OCI-LY7 (cell line): ENCODE measurements at regions not wholly inside any gene's neighbourhood (a gene's known extent, or its start where the extent isn't known, plus 50 kb on each side); places are given as distances from the start of the nearest gene placed in this dataset.

ENCODE experiments used
- BruUV-seq: library from RNA; stranded (reverse); fragments of 400-500 nt; replicated peaks from 2 replicates; lab custom pipeline; 2021; lab: Mats Ljungman, UMichigan
- CTCF ChIA-PET: fragments of 300-600 bp; sonication (Branson Sonifier 250); formaldehyde crosslinking; loops from one replicate; lab custom pipeline; 2022; ENCODE audit warnings: antibody characterized with exemption; ENCODE audit not compliant: unreplicated experiment; lab: Charles Lee
- POLR2A ChIA-PET: fragments of 300-600 bp; sonication (Branson Sonifier 250); formaldehyde crosslinking; loops from one replicate; lab custom pipeline; 2022; ENCODE audit warnings: antibody characterized with exemption; lab: Charles Lee
- DNase-seq: peaks from one replicate; pipeline ENCODE4 v3.0.0-alpha.2; 2015; ENCODE audit warnings: low spot score
- H2AFZ ChIP-seq: fragments of 200-600 bp; sonication (generic), shearing (Covaris generic); 2 replicates; pipeline ENCODE4 v1.6.1; 2014; ENCODE audit warnings: mild to moderate bottlenecking, antibody characterized with exemption, low read length, moderate library complexity
- H3K27ac ChIP-seq: fragments of 200-600 bp; sonication (generic); 2 replicates; pipeline ENCODE4 v1.5.1; 2014; ENCODE audit warnings: mixed run types, low read depth, mild to moderate bottlenecking, moderate library complexity, low read length, inconsistent platforms; ENCODE audit not compliant: poor library complexity, severe bottlenecking
- H3K36me3 ChIP-seq: fragments of 200-600 bp; sonication (generic); 2 replicates; pipeline ENCODE4 v1.6.1; 2014; ENCODE audit warnings: mild to moderate bottlenecking, antibody characterized with exemption, low read length, moderate library complexity, mixed read lengths; ENCODE audit not compliant: insufficient read depth
- H3K4me1 ChIP-seq: fragments of 200-600 bp; sonication (generic); 2 replicates; pipeline ENCODE4 v1.5.1; 2014; ENCODE audit warnings: mild to moderate bottlenecking, low read length; ENCODE audit not compliant: insufficient read depth, poor library complexity, severe bottlenecking
- H3K4me2 ChIP-seq: fragments of 200-600 bp; sonication (generic); 2 replicates; pipeline ENCODE4 v1.6.1; 2014; ENCODE audit warnings: mild to moderate bottlenecking, low read length
- H3K4me3 ChIP-seq: fragments of 200-600 bp; sonication (generic); 2 replicates; pipeline ENCODE4 v1.5.1; 2014; ENCODE audit warnings: mild to moderate bottlenecking, low read depth, low read length; ENCODE audit not compliant: poor library complexity, severe bottlenecking
- H3K79me2 ChIP-seq: fragments of 200-600 bp; sonication (generic); 2 replicates; pipeline ENCODE4 v1.6.1; 2016; ENCODE audit warnings: low read depth, mild to moderate bottlenecking, low read length, moderate library complexity, mixed read lengths; ENCODE audit not compliant: insufficient read depth
- H3K9me2 ChIP-seq: fragments of 200-600 bp; sonication (generic); 2 replicates; pipeline ENCODE4 v1.6.1; 2016; ENCODE audit warnings: mild to moderate bottlenecking, low read length, mixed read lengths; ENCODE audit not compliant: insufficient read depth
- H3K9me3 ChIP-seq: fragments of 200-600 bp; sonication (generic); 2 replicates; pipeline ENCODE4 v1.6.1; 2014; ENCODE audit warnings: mild to moderate bottlenecking, mixed run types, low read length, mixed read lengths
- H4K20me1 ChIP-seq: fragments of 200-600 bp; sonication (generic); 2 replicates; pipeline ENCODE4 v1.6.1; 2014; ENCODE audit warnings: mild to moderate bottlenecking, antibody characterized with exemption, low read length, moderate library complexity, mixed read lengths; ENCODE audit not compliant: insufficient read depth
- CTCF ChIP-seq: fragments of 200-600 bp; sonication (generic); conservative IDR thresholded peaks from 2 replicates; pipeline ENCODE4 v1.5.1; 2014; ENCODE audit warnings: mild to moderate bottlenecking, antibody characterized with exemption, low read length, moderate library complexity, mixed read lengths
- EZH2phosphoT487 ChIP-seq: fragments of 200-600 bp; sonication (generic); IDR thresholded peaks from 2 replicates; pipeline ENCODE4 v1.6.1; 2018; ENCODE audit warnings: low read depth, borderline replicate concordance, mild to moderate bottlenecking, mixed run types, antibody characterized with exemption, low read length, moderate library complexity, mixed read lengths
- intact Hi-C: fragments of 100-400 bp; cut with micrococcal nuclease; formaldehyde crosslinking; loops from one replicate; pipeline ENCODE4 v1.10.0; 2022; ENCODE audit not compliant: unreplicated experiment

GRCh38 chr5:56648460-56649034, 166.8 kb upstream of the MAP3K1 start:
- TF ChIP-seq EZH2phosphoT487, result no peak
- no peak for TF ChIP-seq CTCF
- Histone ChIP-seq H3K4me3 (no peak overlapping the region), H3K9me2 (no peaks in the 10 kb centered on the region), H3K36me3 (no peaks in the 10 kb centered on the region), H4K20me1 (no peaks in the 10 kb centered on the region), H3K4me1 (no peaks in the 10 kb centered on the region), H3K79me2 (no peaks in the 10 kb centered on the region), H2AFZ (no peak overlapping the region), H3K27ac (no peak overlapping the region), H3K9me3 (no peaks in the 10 kb centered on the region), H3K4me2 (no peak overlapping the region)
- DNase-seq, result no peak
- intact Hi-C loops, result no loop called here
- ChIA-PET CTCF (no interaction called here), POLR2A (interaction anchor here (0.7 to 1.0 kb wide), 2 partner anchors 22 to 154 kb away, joined by 3 to 6 read pairs; no protein-coding TSS in a partner anchor)
- BruUV-seq, result no TSS peak

DNA sequence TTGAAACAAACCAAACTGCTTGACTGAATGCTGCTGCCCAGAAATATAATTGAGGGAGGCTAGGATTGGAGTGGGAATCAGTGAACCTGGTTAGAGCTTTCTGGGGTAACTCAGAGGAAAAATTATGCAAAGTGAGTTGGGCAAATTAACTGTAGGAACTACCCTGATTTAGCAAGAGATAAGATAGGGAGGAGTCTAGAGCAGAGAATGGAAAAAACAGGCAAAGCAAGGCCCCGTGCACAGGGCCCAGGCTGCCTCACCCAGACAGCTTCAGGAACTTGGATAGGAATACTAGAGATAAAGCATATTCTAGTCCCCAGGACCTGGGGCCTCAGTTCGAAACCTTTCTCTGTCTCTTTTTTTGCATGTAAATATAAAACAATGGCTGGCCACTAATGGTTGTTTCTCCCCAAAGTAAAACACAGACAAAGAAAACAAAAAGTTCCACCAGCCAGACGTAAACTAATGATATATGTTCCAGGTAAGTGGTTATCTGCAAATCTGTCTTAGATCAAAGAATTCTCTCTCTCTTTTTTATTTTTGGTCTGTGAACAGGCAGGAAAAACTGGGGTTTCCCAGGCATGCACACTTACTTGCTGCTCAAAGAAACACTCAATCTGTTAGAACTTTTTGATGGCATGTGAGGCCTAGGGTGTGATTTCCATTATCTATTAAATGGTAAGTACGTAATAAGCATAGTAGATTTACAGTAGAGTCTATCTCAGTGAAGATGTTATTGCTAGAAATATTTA, 168.1 kb upstream of the MAP3K1 start:
- Histone ChIP-seq H3K79me2 (no peaks in the 10 kb centered on the region), H3K9me3 (no peaks in the 10 kb centered on the region), H3K27ac (no peak overlapping the region), H3K4me3 (no peak overlapping the region), H3K36me3 (no peaks in the 10 kb centered on the region), H4K20me1 (no peaks in the 10 kb centered on the region), H3K4me2 (no peak overlapping the region), H2AFZ (no peak overlapping the region), H3K9me2 (no peaks in the 10 kb centered on the region), H3K4me1 (no peaks in the 10 kb centered on the region)
- intact Hi-C loops, result no loop called here
- no peak for DNase-seq
- TF ChIP-seq EZH2phosphoT487 (no peak), CTCF (no peak)
- CTCF ChIA-PET, result no interaction called here
- POLR2A ChIA-PET, result no interaction called here
- BruUV-seq, result no TSS peak

GRCh38 chr5:56641635-56642260, 173.6 kb upstream of the MAP3K1 start:
- H3K9me2 ChIP-seq, result no peaks in the 10 kb centered on the region
- ChIA-PET CTCF (no interaction called here), POLR2A (interaction anchor here (0.5 to 1.6 kb wide), 3 partner anchors 9 to 253 kb away, joined by 3 to 5 read pairs (median 4); no protein-coding TSS in a partner anchor)
- no peaks in the 10 kb centered on the region for H3K79me2 ChIP-seq
- no TSS peak for BruUV-seq
- no peaks in the 10 kb centered on the region for H3K36me3 ChIP-seq
- peaks cover 10% of the 10 kb centered on the region for H3K4me1 ChIP-seq
- no peaks in the 10 kb centered on the region for H3K9me3 ChIP-seq
- H2AFZ ChIP-seq, result no peak overlapping the region
- H4K20me1 ChIP-seq, result no peaks in the 10 kb centered on the region
- no peak overlapping the region for H3K27ac ChIP-seq
- no peak for TF ChIP-seq EZH2phosphoT487
- TF ChIP-seq CTCF, result no peak
- no peak overlapping the region for H3K4me2 ChIP-seq
- H3K4me3 ChIP-seq, result no peak overlapping the region
- no peak for DNase-seq
- intact Hi-C loops, result no loop called here
